Upper lobe of left lung (tissue), 4 donors: ENCODE measurements at regions not wholly inside any gene's neighbourhood (a gene's known extent, or its start where the extent isn't known, plus 50 kb on each side); places are given as distances from the start of the nearest gene placed in this dataset.

Experiments
- CTCF ChIP-seq, 6 experiments: fragments of 450-650 bp in 4 of 6; fragments of 200-600 bp in 2 of 6; sonication (generic) in 2 of 6; IDR thresholded peaks; one replicate each; pipeline ENCODE4 v1.5.1; 2016 to 2019; ENCODE audit warnings: antibody characterized with exemption in 6 of 6
- EP300 ChIP-seq, 4 donors: sonication (generic); formaldehyde crosslinking; IDR thresholded peaks; one replicate each; pipeline ENCODE4 v1.5.1; 2017; ENCODE audit warnings: antibody characterized with exemption in 4 of 4, control low read depth in 2 of 4
- POLR2A ChIP-seq, 4 donors: fragments of 450-650 bp; IDR thresholded peaks; one replicate each; pipeline ENCODE4 v1.5.1; 2016 to 2017; ENCODE audit warnings: antibody characterized with exemption in 4 of 4, mild to moderate bottlenecking in 2 of 4
- POLR2AphosphoS5 ChIP-seq, 2 donors: sonication (generic); formaldehyde crosslinking; IDR thresholded peaks; one replicate each; pipeline ENCODE4 v1.5.1; 2017; ENCODE audit warnings: antibody characterized with exemption in 2 of 2

- no peak for TF ChIP-seq CTCF (IDR thresholded peaks at IDR 0.05)
- no peak for TF ChIP-seq EP300 (IDR thresholded peaks at IDR 0.05)
- no peak for TF ChIP-seq POLR2A (IDR thresholded peaks at IDR 0.05)
- no peak for TF ChIP-seq POLR2AphosphoS5 (IDR thresholded peaks at IDR 0.05)
Measured at GRCh38 chrX:14193547-14193946, 163.9 kb upstream of the GEMIN8 start.
